Panc1 (cell line): ENCODE measurements at regions not wholly inside any gene's neighbourhood (a gene's known extent, or its start where the extent isn't known, plus 50 kb on each side); places are given as distances from the start of the nearest gene placed in this dataset.

Experiments
- ATAC-seq: fragments of 200-7000 bp; cut with Tn5 transposase; 2 replicates; pipeline ENCODE4 v1.9.1; 2020; ENCODE audit warnings: mild to moderate bottlenecking, moderate library complexity
- BruUV-seq: library from RNA; stranded (reverse); fragments of 400-500 nt; replicated peaks from 2 replicates; lab custom pipeline; 2021; lab: Mats Ljungman, UMichigan
- CTCF ChIA-PET: fragments of 300-600 bp; sonication (Branson Sonifier 250); formaldehyde crosslinking; loops from one replicate; lab custom pipeline; 2022; ENCODE audit warnings: antibody characterized with exemption; lab: Charles Lee
- POLR2A ChIA-PET: fragments of 300-600 bp; sonication (Branson Sonifier 250); formaldehyde crosslinking; loops from one replicate; lab custom pipeline; 2022; ENCODE audit warnings: antibody characterized with exemption; lab: Charles Lee
- DNase-seq: peaks from one replicate; pipeline ENCODE4 v3.0.0-alpha.2; 2010; ENCODE audit warnings: low read depth, low spot score
- H3K27ac ChIP-seq: 2 replicates; pipeline ENCODE4 v1.5.1; 2011; ENCODE audit warnings: mild to moderate bottlenecking, low read length, inconsistent platforms
- H3K27me3 ChIP-seq: fragments of 200-500 bp; sonication (Bioruptor generic); 2 replicates; pipeline ENCODE4 v1.6.0; 2014; ENCODE audit warnings: low read length, inconsistent platforms; ENCODE audit not compliant: control insufficient read depth, insufficient read depth
- H3K36me3 ChIP-seq: fragments of 200-500 bp; sonication (Bioruptor generic); 2 replicates; pipeline ENCODE4 v1.5.1; 2014; ENCODE audit warnings: inconsistent platforms, mild to moderate bottlenecking, low read length, moderate library complexity; ENCODE audit not compliant: control insufficient read depth, insufficient read depth
- H3K4me1 ChIP-seq: 2 replicates; pipeline ENCODE4 v1.5.1; 2011; ENCODE audit warnings: inconsistent platforms, mild to moderate bottlenecking, low read length, moderate library complexity; ENCODE audit not compliant: control insufficient read depth, insufficient read depth
- H3K4me3 ChIP-seq, 2 experiments: 2 replicates each; pipeline ENCODE4 v1.5.1; 2011 to 2012; ENCODE audit warnings: low read depth in 2 of 2, low read length in 2 of 2, mild to moderate bottlenecking in 2 of 2, inconsistent platforms in 1 of 2, moderate library complexity in 1 of 2
- H3K9me3 ChIP-seq: fragments of 200-500 bp; sonication (Bioruptor generic); 2 replicates; pipeline ENCODE4 v1.5.1; 2014; ENCODE audit warnings: low read depth, mild to moderate bottlenecking, inconsistent platforms, low read length, moderate library complexity; ENCODE audit not compliant: control insufficient read depth, insufficient read depth
- CTCF ChIP-seq: fragments of 450-650 bp; IDR thresholded peaks from 2 replicates; pipeline ENCODE4 v1.5.1; 2017; ENCODE audit warnings: mild to moderate bottlenecking
- POLR2AphosphoS5 ChIP-seq: IDR thresholded peaks from 2 replicates; pipeline ENCODE4 v1.6.1; 2012; ENCODE audit warnings: mild to moderate bottlenecking, low read depth, low read length, moderate library complexity
- REST ChIP-seq, 2 experiments: IDR thresholded peaks; 2 replicates each; pipeline ENCODE4 v1.6.1; 2011 to 2012; ENCODE audit warnings: low read depth in 2 of 2, control low read depth in 1 of 2, low read length in 1 of 2, mild to moderate bottlenecking in 1 of 2, moderate library complexity in 1 of 2; ENCODE audit not compliant: insufficient read depth in 1 of 2
- SIN3A ChIP-seq: IDR thresholded peaks from 2 replicates; pipeline ENCODE4 v1.6.1; 2012; ENCODE audit warnings: low read depth, mild to moderate bottlenecking, low read length, moderate library complexity, borderline replicate concordance; ENCODE audit not compliant: insufficient read depth
- TCF7L2 ChIP-seq: IDR thresholded peaks from 2 replicates; pipeline ENCODE4 v1.6.1; 2011; ENCODE audit warnings: mild to moderate bottlenecking, low read depth, low read length, inconsistent platforms
- in situ Hi-C: cut with HindIII; loops from 2 replicates; pipeline ENCODE4 v1.10.0; 2016; ENCODE audit warnings: low sequenced_read_pairs, low pct_unique_long_range_greater_than_20kb
- intact Hi-C: fragments of 100-400 bp; cut with micrococcal nuclease; formaldehyde crosslinking; loops from one replicate; pipeline ENCODE4 v1.10.0; 2022; ENCODE audit not compliant: unreplicated experiment

GRCh38 chr1:56125316-56125715, 454.0 kb downstream of the PLPP3 start:
- Histone ChIP-seq H3K4me3 (no peak overlapping the region), H3K27me3 (no peaks in the 10 kb centered on the region), H3K4me1 (no peaks in the 10 kb centered on the region), H3K36me3 (no peaks in the 10 kb centered on the region), H3K27ac (no peak overlapping the region), H3K9me3 (no peaks in the 10 kb centered on the region)
- CTCF ChIA-PET = no interaction called here
- intact Hi-C loops (no loop called here), in situ Hi-C loops (no loop called here)
- DNase-seq (no peak), ATAC-seq (no peak)
- POLR2A ChIA-PET = no interaction called here
- no TSS peak for BruUV-seq
- TF ChIP-seq REST (IDR thresholded peaks at IDR 0.05; ENCODE audit: insufficient read depth in 1 of 2, low read depth in 2 of 2, low read length in 1 of 2) (no peak), TCF7L2 (no peak), CTCF (no peak), POLR2AphosphoS5 (no peak), SIN3A (no peak)

- no peaks in the 10 kb centered on the region for H3K36me3 ChIP-seq
- ChIA-PET CTCF (no interaction called here), POLR2A (no interaction called here)
- H3K9me3 ChIP-seq = no peaks in the 10 kb centered on the region
- no peak overlapping the region for H3K27ac ChIP-seq
- H3K4me3 ChIP-seq = no peak overlapping the region
- no peaks in the 10 kb centered on the region for H3K27me3 ChIP-seq
- no TSS peak for BruUV-seq
- intact Hi-C loops (no loop called here), in situ Hi-C loops (no loop called here)
- TF ChIP-seq REST (IDR thresholded peaks at IDR 0.05; ENCODE audit: insufficient read depth in 1 of 2, low read depth in 2 of 2, low read length in 1 of 2) (no peak), CTCF (no peak), POLR2AphosphoS5 (no peak), SIN3A (no peak), TCF7L2 (no peak)
- ATAC-seq (no peak), DNase-seq (no peak)
- H3K4me1 ChIP-seq = no peaks in the 10 kb centered on the region
Observed at GRCh38 chr1:56123826-56124225, 455.5 kb downstream of the PLPP3 start.
